GM12878 (cell line): ENCODE measurements at regions not wholly inside any gene's neighbourhood (a gene's known extent, or its start where the extent isn't known, plus 50 kb on each side); places are given as distances from the start of the nearest gene placed in this dataset.

ENCODE experiments used
- BCL11A ChIP-seq: IDR thresholded peaks from 2 replicates; pipeline ENCODE4 v1.6.1; 2011; ENCODE audit warnings: low read depth, low read length
- BHLHE40 ChIP-seq, 2 experiments: fragments of 450-650 bp in 1 of 2; IDR thresholded peaks; 2 replicates each; pipeline ENCODE4 v1.6.1; 2011 to 2017; ENCODE audit warnings: low read depth in 2 of 2, borderline replicate concordance in 1 of 2, improper control_type of control experiment in 1 of 2, low read length in 1 of 2, mild to moderate bottlenecking in 1 of 2
- CBX3 ChIP-seq: fragments of 200-600 bp; sonication (generic); IDR thresholded peaks from 2 replicates; pipeline ENCODE4 v1.6.1; 2016; ENCODE audit warnings: low read depth, borderline replicate concordance
- FOXM1 ChIP-seq: IDR thresholded peaks from 2 replicates; pipeline ENCODE4 v1.6.1; 2012; ENCODE audit warnings: low read depth, mild to moderate bottlenecking, inconsistent platforms, low read length, moderate library complexity
- IRF3 ChIP-seq: fragments of 450-650 bp; IDR thresholded peaks from 2 replicates; pipeline ENCODE4 v1.6.1; 2014; ENCODE audit warnings: mild to moderate bottlenecking
- KAT2A ChIP-seq: conservative IDR thresholded peaks from 2 replicates; pipeline ENCODE4 v1.6.1; 2011; ENCODE audit warnings: low read depth, low read length; ENCODE audit not compliant: control insufficient read depth
- MYC ChIP-seq: IDR thresholded peaks from 2 replicates; pipeline ENCODE4 v1.6.1; 2011; ENCODE audit warnings: mild to moderate bottlenecking, low read length, moderate library complexity, inconsistent platforms; ENCODE audit not compliant: insufficient read depth, insufficient replicate concordance, insufficient read length, severe bottlenecking
- NKRF ChIP-seq: fragments of 450-650 bp; conservative IDR thresholded peaks from 2 replicates; pipeline ENCODE4 v1.6.1; 2017; ENCODE audit warnings: mild to moderate bottlenecking, moderate library complexity
- NRF1 ChIP-seq: conservative IDR thresholded peaks from 2 replicates; pipeline ENCODE4 v1.6.1; 2011; ENCODE audit warnings: mild to moderate bottlenecking, low read depth, low read length, improper control_type of control experiment
- SMARCA5 ChIP-seq: fragments of 450-650 bp; IDR thresholded peaks from 2 replicates; pipeline ENCODE4 v1.6.1; 2017; ENCODE audit warnings: mild to moderate bottlenecking
- SPI1 ChIP-seq: IDR thresholded peaks from 2 replicates; pipeline ENCODE4 v1.6.1; 2011; ENCODE audit warnings: low read depth, mild to moderate bottlenecking, low read length, moderate library complexity, borderline replicate concordance; ENCODE audit not compliant: insufficient read depth
- SREBF2 ChIP-seq: IDR thresholded peaks from 2 replicates; pipeline ENCODE4 v1.6.1; 2012; ENCODE audit warnings: mild to moderate bottlenecking, low read length
- SUZ12 ChIP-seq: fragments of 200-600 bp; sonication (generic); IDR thresholded peaks from one replicate; pipeline ENCODE4 v1.6.1; 2018; ENCODE audit warnings: antibody characterized with exemption, mild to moderate bottlenecking; ENCODE audit not compliant: unreplicated experiment
- TBL1XR1 ChIP-seq: IDR thresholded peaks from 2 replicates; pipeline ENCODE4 v1.6.1; 2012; ENCODE audit warnings: low read depth, low read length, improper control_type of control experiment
- ZNF207 ChIP-seq: fragments of 450-650 bp; IDR thresholded peaks from 2 replicates; pipeline ENCODE4 v1.6.1; 2014; ENCODE audit warnings: antibody characterized with exemption, mild to moderate bottlenecking, borderline replicate concordance
- ZNF217 ChIP-seq: fragments of 450-650 bp; IDR thresholded peaks from 2 replicates; pipeline ENCODE4 v1.6.1; 2017; ENCODE audit warnings: antibody characterized with exemption, mild to moderate bottlenecking
- ZNF274 ChIP-seq: IDR thresholded peaks from one replicate; pipeline ENCODE4 v1.8.0; 2011; ENCODE audit not compliant: insufficient read length, insufficient read depth
- ZNF622 ChIP-seq: fragments of 450-650 bp; IDR thresholded peaks from 2 replicates; pipeline ENCODE4 v1.6.1; 2017; ENCODE audit warnings: mild to moderate bottlenecking, inconsistent platforms
- TF ChIP-seq, protein P1 (sequence below): fragments of 450-650 bp; IDR thresholded peaks from 2 replicates; pipeline ENCODE4 v1.6.1; 2017; ENCODE audit warnings: low read depth, mild to moderate bottlenecking, moderate library complexity
- TF ChIP-seq, protein P2 (sequence below): fragments of 450-650 bp; IDR thresholded peaks from 2 replicates; pipeline ENCODE4 v1.6.1; 2016; ENCODE audit warnings: mild to moderate bottlenecking, moderate library complexity, borderline replicate concordance
- TF ChIP-seq, protein P3 (sequence below): IDR thresholded peaks from 2 replicates; pipeline ENCODE4 v1.6.1; 2012; ENCODE audit warnings: low read depth, low read length, improper control_type of control experiment

GRCh38 chr10:90999512-91000172 is 78.8 kb upstream of the ANKRD1 start (continued):
- TF ChIP-seq SUZ12 (no peak), TBL1XR1 (no peak), FOXM1 (peak; percentile 93), ZNF274 (no peak), SMARCA5 (no peak), SREBF2 (no peak), BCL11A (peak; percentile 84), NRF1 (no peak), SPI1 (peak; percentile 33; the same call in 1 of the 2 replicates), NKRF (no peak), IRF3 (no peak), ZNF622 (no peak), ZNF207 (no peak), MYC (no peak), KAT2A (no peak), CBX3 (no peak), ZNF217 (no peak; the same call in 1 of the 2 replicates), BHLHE40 (IDR thresholded peaks at IDR 0.05; ENCODE audit: borderline replicate concordance in 1 of 2, low read depth in 2 of 2, low read length in 1 of 2) (0 out of 4 replicates have a peak, but pooled peaks of 1 of the 2 experiments have one; percentile 13)
- TF ChIP-seq, protein P1, sequence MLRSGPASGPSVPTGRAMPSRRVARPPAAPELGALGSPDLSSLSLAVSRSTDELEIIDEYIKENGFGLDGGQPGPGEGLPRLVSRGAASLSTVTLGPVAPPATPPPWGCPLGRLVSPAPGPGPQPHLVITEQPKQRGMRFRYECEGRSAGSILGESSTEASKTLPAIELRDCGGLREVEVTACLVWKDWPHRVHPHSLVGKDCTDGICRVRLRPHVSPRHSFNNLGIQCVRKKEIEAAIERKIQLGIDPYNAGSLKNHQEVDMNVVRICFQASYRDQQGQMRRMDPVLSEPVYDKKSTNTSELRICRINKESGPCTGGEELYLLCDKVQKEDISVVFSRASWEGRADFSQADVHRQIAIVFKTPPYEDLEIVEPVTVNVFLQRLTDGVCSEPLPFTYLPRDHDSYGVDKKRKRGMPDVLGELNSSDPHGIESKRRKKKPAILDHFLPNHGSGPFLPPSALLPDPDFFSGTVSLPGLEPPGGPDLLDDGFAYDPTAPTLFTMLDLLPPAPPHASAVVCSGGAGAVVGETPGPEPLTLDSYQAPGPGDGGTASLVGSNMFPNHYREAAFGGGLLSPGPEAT = peak; percentile 89
- TF ChIP-seq, protein P2, sequence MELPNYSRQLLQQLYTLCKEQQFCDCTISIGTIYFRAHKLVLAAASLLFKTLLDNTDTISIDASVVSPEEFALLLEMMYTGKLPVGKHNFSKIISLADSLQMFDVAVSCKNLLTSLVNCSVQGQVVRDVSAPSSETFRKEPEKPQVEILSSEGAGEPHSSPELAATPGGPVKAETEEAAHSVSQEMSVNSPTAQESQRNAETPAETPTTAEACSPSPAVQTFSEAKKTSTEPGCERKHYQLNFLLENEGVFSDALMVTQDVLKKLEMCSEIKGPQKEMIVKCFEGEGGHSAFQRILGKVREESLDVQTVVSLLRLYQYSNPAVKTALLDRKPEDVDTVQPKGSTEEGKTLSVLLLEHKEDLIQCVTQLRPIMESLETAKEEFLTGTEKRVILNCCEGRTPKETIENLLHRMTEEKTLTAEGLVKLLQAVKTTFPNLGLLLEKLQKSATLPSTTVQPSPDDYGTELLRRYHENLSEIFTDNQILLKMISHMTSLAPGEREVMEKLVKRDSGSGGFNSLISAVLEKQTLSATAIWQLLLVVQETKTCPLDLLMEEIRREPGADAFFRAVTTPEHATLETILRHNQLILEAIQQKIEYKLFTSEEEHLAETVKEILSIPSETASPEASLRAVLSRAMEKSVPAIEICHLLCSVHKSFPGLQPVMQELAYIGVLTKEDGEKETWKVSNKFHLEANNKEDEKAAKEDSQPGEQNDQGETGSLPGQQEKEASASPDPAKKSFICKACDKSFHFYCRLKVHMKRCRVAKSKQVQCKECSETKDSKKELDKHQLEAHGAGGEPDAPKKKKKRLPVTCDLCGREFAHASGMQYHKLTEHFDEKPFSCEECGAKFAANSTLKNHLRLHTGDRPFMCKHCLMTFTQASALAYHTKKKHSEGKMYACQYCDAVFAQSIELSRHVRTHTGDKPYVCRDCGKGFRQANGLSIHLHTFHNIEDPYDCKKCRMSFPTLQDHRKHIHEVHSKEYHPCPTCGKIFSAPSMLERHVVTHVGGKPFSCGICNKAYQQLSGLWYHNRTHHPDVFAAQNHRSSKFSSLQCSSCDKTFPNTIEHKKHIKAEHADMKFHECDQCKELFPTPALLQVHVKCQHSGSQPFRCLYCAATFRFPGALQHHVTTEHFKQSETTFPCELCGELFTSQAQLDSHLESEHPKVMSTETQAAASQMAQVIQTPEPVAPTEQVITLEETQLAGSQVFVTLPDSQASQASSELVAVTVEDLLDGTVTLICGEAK = no peak
- TF ChIP-seq, protein P3, sequence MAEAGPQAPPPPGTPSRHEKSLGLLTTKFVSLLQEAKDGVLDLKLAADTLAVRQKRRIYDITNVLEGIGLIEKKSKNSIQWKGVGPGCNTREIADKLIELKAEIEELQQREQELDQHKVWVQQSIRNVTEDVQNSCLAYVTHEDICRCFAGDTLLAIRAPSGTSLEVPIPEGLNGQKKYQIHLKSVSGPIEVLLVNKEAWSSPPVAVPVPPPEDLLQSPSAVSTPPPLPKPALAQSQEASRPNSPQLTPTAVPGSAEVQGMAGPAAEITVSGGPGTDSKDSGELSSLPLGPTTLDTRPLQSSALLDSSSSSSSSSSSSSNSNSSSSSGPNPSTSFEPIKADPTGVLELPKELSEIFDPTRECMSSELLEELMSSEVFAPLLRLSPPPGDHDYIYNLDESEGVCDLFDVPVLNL = no peak
